ENCODE measurements at regions not wholly inside any gene's neighbourhood (a gene's known extent, or its start where the extent isn't known, plus 50 kb on each side); places are given as distances from the start of the nearest gene placed in this dataset.

DNA sequence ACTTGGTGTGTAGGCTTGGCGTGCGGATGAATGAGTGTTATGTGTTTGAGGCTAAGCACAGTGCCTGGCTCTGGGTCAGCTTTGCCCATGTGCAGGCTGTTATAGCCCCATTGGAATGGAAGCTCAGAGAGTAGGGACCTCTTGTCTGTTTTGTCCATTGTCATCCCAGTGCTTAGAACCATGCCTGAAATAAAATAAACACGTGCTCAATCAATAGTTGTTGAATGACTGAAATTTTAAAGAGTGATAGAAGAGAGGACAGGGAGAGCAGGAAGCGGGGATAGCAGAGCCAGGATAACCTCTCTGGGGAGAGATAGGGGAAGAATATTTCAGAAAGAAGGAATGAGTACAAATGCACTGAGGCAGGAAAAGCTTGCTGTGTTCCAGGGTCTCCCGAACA is 263.9 kb downstream of the HIVEP2 start:
- H3K27ac ChIP-seq, result no peak overlapping the region

DNA sequence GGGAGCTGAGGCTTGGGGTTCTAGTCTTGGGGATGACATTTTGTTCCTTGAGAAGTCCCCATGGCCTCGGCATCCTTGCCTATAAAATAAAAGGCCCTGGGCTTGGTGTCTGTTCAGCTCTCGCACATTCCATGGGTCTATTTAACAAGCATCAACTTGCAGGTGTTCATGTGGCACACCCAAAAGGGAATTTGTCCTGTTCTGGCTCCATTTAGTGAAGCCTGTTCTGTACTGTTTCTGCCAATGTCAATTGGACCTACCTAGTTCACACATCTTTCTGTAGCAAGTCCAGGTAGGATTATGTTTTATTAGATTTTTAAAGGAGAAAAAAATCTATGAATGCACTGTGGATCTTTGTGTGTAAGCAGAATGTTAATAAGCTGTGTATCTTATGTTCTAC is 262.0 kb downstream of the HIVEP2 start:
- Histone ChIP-seq H3K27me3 (peaks cover 0 to 18% (median 0%) of the 10 kb centered on the region in 7 donors), H3K27ac (no peak overlapping the region), H3K4me3 (no peak overlapping the region), H3K4me1 (no peaks in the 10 kb centered on the region), H3K36me3 (no peaks in the 10 kb centered on the region), H3K9me3 (no peaks in the 10 kb centered on the region)
- TF ChIP-seq CTCF (IDR thresholded peaks at IDR 0.05), result no peak
- 92 to 98% methylated on average over 2 of the region's 2 CpGs for WGBS, 2 donors
- ATAC-seq, result no peak
- no peak for DNase-seq
- intact Hi-C loops (cut with DNase I), result loop anchor here in 4 of 10 donors (10.0 kb wide), 1 partner anchor 208 kb away; no protein-coding TSS in a partner anchor

More for the DNA sequence above, 263.9 kb downstream of the HIVEP2 start:
- Histone ChIP-seq H3K4me3 (no peak overlapping the region), H3K9me3 (no peaks in the 10 kb centered on the region), H3K27me3 (peaks cover 0 to 18% (median 0%) of the 10 kb centered on the region in 7 donors), H3K4me1 (no peaks in the 10 kb centered on the region), H3K36me3 (no peaks in the 10 kb centered on the region)
- no peak for TF ChIP-seq CTCF (IDR thresholded peaks at IDR 0.05)
- DNase-seq, result no peak
- 81 to 83% methylated on average over 5 of the region's 5 CpGs for WGBS, 2 donors
- no peak for ATAC-seq
- intact Hi-C loops (cut with DNase I), result loop anchor here in 4 of 10 donors (10.0 kb wide), 1 partner anchor 206 kb away; no protein-coding TSS in a partner anchor

- no peak for DNase-seq
- H3K9me3 ChIP-seq, result no peaks in the 10 kb centered on the region
- no peaks in the 10 kb centered on the region for H3K36me3 ChIP-seq
- intact Hi-C loops (cut with DNase I), result loop anchor here in 4 of 10 donors (10.0 kb wide), 1 partner anchor 209 kb away; no protein-coding TSS in a partner anchor
- no peak overlapping the region for H3K27ac ChIP-seq
- peaks cover 0 to 14% (median 0%) of the 10 kb centered on the region in 7 donors for H3K27me3 ChIP-seq
- H3K4me1 ChIP-seq, result no peaks in the 10 kb centered on the region
- TF ChIP-seq CTCF (IDR thresholded peaks at IDR 0.05), result no peak
- 85 to 88% methylated on average over 6 of the region's 6 CpGs for WGBS, 2 donors
- no peak overlapping the region for H3K4me3 ChIP-seq
- no peak for ATAC-seq
Observed at GRCh38 chr6:142683714-142684141, 261.2 kb downstream of the HIVEP2 start.

- WGBS, 2 donors, result 95 to 100% methylated on average over 1 of the region's 1 CpG
- ATAC-seq, result no peak
- intact Hi-C loops (cut with DNase I), result loop anchor here in 4 of 10 donors (10.0 kb wide), 1 partner anchor 210 kb away; no protein-coding TSS in a partner anchor
- H3K4me3 ChIP-seq, result no peak overlapping the region
- H3K4me1 ChIP-seq, result no peaks in the 10 kb centered on the region
- no peaks in the 10 kb centered on the region for H3K36me3 ChIP-seq
- no peaks in the 10 kb centered on the region for H3K9me3 ChIP-seq
- no peak for TF ChIP-seq CTCF (IDR thresholded peaks at IDR 0.05)
- DNase-seq, result no peak
- peaks cover 0 to 12% (median 0%) of the 10 kb centered on the region in 7 donors for H3K27me3 ChIP-seq
- H3K27ac ChIP-seq, result no peak overlapping the region
Observed at GRCh38 chr6:142684371-142684770, 260.6 kb downstream of the HIVEP2 start.
